ENCODE measurements at regions not wholly inside any gene's neighbourhood (a gene's known extent, or its start where the extent isn't known, plus 50 kb on each side); places are given as distances from the start of the nearest gene placed in this dataset.
"Not testable (repeated sequence)": the region's sequence is repeated elsewhere in the genome, so short reads cannot be mapped to it uniquely, and the experiment has no call there.

DNA sequence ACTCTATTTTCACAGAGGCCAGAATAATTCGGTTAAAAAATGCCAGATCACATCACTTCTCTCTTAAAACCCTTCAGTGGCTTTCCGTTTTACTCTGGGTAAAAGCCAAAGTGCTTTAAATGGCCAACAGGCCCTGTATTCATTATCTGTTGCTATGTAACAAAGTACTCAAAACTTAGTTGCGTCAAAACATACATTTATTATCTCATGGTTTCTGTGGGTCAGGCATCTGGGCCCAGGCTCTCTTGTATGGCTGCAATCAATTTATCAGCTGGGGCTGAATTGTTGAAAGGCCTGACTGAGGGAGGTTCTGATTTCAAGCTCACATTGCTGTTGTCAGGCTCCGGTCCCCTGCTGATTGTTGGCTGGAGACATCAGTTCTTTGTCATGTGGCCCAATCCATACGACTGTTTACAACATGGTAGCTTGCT lies 72.7 kb upstream of the H2AZ1 start:
- H3K4me3 ChIP-seq: no peak overlapping the region
- no peak for DNase-seq (ENCODE audit: low spot score)
- H3K27ac ChIP-seq: no peak overlapping the region
- TF ChIP-seq, protein P1, sequence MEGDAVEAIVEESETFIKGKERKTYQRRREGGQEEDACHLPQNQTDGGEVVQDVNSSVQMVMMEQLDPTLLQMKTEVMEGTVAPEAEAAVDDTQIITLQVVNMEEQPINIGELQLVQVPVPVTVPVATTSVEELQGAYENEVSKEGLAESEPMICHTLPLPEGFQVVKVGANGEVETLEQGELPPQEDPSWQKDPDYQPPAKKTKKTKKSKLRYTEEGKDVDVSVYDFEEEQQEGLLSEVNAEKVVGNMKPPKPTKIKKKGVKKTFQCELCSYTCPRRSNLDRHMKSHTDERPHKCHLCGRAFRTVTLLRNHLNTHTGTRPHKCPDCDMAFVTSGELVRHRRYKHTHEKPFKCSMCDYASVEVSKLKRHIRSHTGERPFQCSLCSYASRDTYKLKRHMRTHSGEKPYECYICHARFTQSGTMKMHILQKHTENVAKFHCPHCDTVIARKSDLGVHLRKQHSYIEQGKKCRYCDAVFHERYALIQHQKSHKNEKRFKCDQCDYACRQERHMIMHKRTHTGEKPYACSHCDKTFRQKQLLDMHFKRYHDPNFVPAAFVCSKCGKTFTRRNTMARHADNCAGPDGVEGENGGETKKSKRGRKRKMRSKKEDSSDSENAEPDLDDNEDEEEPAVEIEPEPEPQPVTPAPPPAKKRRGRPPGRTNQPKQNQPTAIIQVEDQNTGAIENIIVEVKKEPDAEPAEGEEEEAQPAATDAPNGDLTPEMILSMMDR (IDR thresholded peaks at IDR 0.05): no peak

DNA sequence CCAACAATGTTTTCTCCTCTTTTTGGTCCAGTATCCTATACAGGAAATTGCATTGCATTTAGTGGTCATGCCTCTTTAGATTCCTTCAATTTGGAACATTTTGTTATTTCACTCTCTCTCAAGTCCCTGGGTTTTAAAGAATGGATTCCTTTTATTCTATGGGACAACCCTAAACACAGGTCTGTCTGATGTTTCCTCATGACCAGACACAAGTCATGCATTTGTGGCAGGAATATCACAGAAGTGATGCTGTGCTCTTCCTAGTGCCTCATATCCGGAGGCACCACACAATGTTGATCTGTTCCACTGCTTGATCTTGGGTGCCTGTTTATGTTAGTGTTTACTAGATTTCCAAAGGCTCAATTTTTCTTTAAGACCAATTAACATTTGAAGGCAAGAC lies 69.7 kb upstream of the H2AZ1 start:
- DNase-seq (ENCODE audit: low spot score): no peak
- TF ChIP-seq, protein P1 (IDR thresholded peaks at IDR 0.05): no peak
- Histone ChIP-seq H3K4me3 (no peak overlapping the region), H3K27ac (no peak overlapping the region)

DNA sequence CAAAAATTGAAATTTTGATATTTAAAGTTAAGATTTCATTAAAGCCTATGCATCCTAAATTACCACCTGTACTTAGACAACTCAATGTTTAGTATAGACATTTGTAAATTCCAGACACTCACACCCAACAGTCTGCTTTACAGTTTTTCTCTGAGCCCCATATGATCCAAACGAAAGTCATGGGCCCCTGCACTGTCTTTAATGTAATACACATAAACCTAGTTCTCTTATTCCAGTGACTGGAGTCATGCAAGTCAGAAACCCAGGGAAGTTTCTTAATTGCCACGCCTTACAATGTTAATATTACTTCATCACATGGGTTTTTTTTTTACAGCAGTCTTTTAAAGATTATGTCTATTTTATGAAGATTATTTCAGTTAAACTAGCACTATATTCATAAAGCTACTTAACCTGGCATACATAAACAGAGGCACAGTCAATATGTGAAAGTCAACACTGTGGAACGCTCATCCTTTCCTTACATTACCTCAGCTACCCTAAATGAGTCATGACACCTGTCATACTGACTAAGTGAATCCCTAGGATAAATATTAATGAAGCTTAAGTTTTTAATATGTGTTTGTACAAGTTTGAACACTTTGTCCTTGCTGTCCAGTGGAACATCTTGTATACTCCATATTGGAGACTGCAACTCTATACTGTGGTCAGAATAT lies 67.7 kb upstream of the H2AZ1 start:
- Histone ChIP-seq H3K4me3 (no peak overlapping the region), H3K27ac (no peak overlapping the region)
- TF ChIP-seq, protein P1 (IDR thresholded peaks at IDR 0.05): no peak
- DNase-seq (ENCODE audit: low spot score): no peak

DNA sequence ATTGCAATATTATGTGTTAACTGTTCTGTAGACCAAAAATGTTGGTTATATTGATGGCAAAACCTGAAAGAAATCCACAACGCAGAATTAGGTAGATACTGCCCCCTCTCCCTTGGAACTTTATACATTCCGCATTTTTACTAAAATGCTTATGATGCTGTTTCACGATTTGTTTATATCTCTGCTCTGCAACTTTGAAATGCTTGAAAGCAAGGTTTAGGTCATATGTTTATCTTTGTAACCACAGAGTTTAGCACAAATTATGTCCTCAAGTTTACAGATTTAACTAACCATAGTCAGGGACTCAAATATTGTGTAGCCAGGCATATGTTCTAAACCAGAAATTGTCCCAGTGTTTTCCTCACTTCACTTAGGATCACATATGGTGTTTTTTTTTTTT lies 66.1 kb upstream of the H2AZ1 start:
- no peak overlapping the region for H3K27ac ChIP-seq
- no peak for DNase-seq (ENCODE audit: low spot score)
- no peak overlapping the region for H3K4me3 ChIP-seq
- TF ChIP-seq, protein P1 (IDR thresholded peaks at IDR 0.05): no peak

DNA sequence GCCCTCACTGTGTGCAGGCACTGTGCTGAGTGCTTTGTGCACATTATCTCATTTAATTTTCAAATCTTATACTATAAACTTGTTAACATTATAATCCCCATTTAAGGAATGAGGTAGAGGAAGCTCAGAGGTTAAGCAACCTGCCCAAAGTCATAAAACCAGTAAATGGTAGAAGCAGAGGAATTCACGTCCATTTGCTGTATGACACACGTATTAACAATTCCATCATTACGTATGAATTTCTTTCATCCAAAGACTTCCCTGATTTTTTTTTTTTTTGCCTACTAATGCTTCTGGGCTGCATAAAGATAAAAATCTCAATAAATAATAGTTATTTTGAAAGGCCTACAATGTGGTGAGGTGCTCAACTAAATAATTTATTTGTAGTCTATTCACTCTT lies 64.5 kb upstream of the H2AZ1 start:
- DNase-seq (ENCODE audit: low spot score): no peak
- no peak overlapping the region for H3K4me3 ChIP-seq
- TF ChIP-seq, protein P1 (IDR thresholded peaks at IDR 0.05): no peak

DNA sequence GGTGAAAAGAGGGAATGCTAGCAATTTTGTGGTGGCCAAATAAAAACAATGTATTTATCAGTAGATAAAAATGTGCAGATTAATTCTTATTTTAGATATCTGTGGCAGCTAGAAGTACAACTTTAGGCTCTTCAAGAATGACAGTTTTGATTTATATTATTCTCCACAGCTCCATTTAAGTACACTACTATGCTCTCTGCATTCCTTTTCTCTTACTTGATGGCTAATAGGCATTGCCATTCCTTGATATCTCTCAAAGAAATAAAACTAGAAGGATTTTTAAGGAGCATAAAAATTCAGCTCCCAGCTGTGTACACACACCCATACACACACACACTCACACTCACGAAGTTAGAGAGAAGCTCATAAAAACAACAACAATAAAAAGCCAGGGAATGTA lies 59.4 kb upstream of the H2AZ1 start:
- no peak overlapping the region for H3K27ac ChIP-seq
- TF ChIP-seq, protein P1 (IDR thresholded peaks at IDR 0.05): no peak
- H3K4me3 ChIP-seq: no peak overlapping the region
- DNase-seq (ENCODE audit: low spot score): no peak

More for the DNA sequence above, 64.5 kb upstream of the H2AZ1 start:
- H3K27ac ChIP-seq: no peak overlapping the region

DNA sequence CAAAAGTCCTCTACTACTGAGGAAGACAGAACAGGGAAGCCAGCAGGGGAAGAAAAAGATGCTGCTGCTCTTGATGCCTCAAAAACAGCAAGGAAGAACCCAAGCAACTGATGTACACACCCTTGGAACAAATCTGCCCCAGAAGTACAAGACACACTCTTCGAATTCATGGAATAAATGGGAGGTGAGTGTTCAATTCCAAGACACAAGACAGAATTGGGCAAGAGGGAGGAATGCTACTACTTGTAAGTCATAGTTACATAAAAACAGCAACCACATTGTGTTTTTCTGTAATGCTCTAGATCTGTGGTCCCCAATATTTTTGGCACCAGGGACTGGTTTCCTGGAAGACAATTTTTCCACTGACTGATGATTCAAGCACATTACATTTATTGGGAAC lies 58.0 kb upstream of the H2AZ1 start:
- DNase-seq (ENCODE audit: low spot score): no peak
- Histone ChIP-seq H3K4me3 (no peak overlapping the region), H3K27ac (no peak overlapping the region)
- TF ChIP-seq, protein P1 (IDR thresholded peaks at IDR 0.05): no peak

DNA sequence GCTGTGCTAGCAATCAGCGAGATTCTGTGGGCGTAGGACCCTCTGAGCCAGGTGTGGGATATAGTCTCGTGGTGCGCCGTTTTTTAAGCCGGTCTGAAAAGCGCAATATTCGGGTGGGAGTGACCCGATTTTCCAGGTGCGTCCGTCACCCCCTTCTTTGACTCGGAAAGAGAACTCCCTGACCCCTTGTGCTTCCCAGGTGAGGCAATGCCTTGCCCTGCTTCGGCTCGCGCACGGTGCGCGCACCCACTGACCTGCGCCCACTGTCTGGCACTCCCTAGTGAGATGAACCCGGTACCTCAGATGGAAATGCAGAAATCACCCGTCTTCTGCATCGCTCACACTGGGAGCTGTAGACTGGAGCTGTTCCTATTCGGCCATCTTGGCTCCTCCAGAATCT lies 56.1 kb upstream of the H2AZ1 start:
- not testable (repeated sequence) for DNase-seq (ENCODE audit: low spot score); H3K27ac ChIP-seq; H3K4me3 ChIP-seq
